ENCODE measurements at regions not wholly inside any gene's neighbourhood (a gene's known extent, or its start where the extent isn't known, plus 50 kb on each side); places are given as distances from the start of the nearest gene placed in this dataset.

DNA sequence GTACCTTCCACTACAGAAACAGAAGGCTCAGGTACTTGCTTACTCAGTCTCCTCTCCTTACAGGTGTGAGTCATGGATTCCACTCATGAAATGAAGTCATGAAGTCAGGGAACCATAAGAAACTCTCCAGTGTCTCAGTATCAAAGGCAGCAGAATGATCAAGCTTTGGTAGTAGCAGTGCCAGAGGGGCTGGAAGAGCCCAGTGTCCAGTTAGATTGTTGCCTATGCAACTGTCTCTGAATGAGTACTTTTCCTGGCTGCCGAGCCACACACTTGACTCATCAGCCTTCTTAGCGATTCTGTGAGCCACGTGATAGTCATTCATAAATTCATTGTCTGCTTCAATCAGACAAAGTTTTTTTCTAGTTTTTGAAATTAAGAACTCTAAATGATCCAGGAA lies 52.2 kb upstream of the DTNBP1 start:
- no peak for DNase-seq

DNA sequence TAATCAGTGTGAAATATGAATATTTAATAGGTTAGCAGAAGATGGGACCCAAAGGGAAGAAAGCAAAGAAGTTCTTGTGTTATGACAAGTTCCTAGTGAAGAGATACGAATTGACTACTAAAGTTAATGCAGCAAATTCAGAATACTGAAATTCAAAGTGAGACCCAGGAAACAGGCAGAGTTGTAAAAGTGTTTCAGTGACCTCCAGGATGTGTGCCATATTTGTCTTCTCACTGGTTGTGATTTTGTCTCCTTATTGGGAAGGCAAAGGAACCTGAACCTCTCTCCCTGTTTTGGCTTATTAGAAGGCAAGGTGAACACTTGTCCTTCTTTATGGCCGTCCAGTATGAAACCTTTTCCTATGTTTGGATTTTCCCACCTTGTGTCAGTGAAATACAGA lies 51.8 kb upstream of the DTNBP1 start:
- DNase-seq: no peak

DNA sequence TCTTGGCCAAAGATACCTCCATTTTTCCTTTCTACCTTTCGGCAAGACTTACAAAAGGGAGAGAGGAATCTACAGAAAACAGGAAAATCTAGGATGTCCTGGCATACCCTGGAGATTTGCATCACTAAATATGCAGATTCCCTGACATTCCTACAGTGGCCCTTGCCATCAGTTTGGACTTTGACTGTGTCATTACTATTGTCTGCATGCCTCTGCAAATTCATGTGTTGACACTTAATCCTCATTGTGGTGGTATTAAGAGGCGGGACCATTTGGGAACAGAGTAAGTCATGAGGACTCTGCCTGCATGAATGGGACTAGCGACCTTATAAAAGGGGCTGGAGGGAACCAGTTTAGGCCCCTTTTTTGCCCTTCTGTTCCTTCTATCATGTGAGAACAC lies 50.5 kb upstream of the DTNBP1 start:
- no peak for DNase-seq

DNA sequence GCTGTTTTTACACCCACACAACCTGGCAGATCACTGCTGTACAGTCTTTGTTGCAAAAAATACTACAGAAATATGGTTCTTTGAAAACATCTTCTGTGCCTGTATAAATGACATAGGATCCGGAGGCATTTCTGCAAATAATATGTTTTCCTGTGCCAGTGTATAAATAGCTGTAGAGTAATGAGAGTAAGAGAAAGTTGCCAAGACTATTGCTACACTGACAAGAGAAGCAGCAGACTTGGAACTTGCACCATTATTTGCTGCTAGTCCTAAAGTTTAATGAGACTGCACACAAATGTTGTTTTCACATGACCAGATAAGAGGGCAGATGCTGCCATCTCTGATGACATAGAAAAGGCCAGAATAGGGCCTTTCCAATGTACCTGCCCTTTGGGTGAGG lies 50.0 kb upstream of the DTNBP1 start:
- DNase-seq: no peak

All from NCI-H1417 (cell line).